HG03354 (cell line): ENCODE measurements at regions not wholly inside any gene's neighbourhood (a gene's known extent, or its start where the extent isn't known, plus 50 kb on each side); places are given as distances from the start of the nearest gene placed in this dataset.

Experiments
- ATAC-seq: cut with Tn5 transposase; IDR thresholded peaks from one replicate; pipeline ENCODE4 v1.9.1; 2021; ENCODE audit warnings: mild to moderate bottlenecking; ENCODE audit not compliant: unreplicated experiment, poor library complexity, severe bottlenecking

- ATAC-seq = no peak
These were observed 379.9 kb downstream of the C6orf118 start for GRCh38 chr6:164929408-164929977.

GRCh38 chr6:164928728-164929407, 380.5 kb downstream of the C6orf118 start:
- no peak for ATAC-seq

GRCh38 chr6:164928057-164928727, 381.2 kb downstream of the C6orf118 start:
- no peak for ATAC-seq

GRCh38 chr6:164927288-164928056, 381.9 kb downstream of the C6orf118 start:
- peak; percentile 93 for ATAC-seq

GRCh38 chr6:164926686-164927085, 382.7 kb downstream of the C6orf118 start:
- ATAC-seq = no peak

GRCh38 chr6:164925681-164926530, 383.5 kb downstream of the C6orf118 start:
- ATAC-seq = no peak

- ATAC-seq = no peak
These were observed 384.7 kb downstream of the C6orf118 start for GRCh38 chr6:164924674-164925073.

- ATAC-seq = no peak
These were observed 392.2 kb downstream of the C6orf118 start for GRCh38 chr6:164917211-164917610.

GRCh38 chr6:164916087-164916486, 393.3 kb downstream of the C6orf118 start:
- ATAC-seq = no peak

- ATAC-seq = no peak
These were observed 397.4 kb downstream of the C6orf118 start for GRCh38 chr6:164911873-164912580.

GRCh38 chr6:164911151-164911550, 398.3 kb downstream of the C6orf118 start:
- no peak for ATAC-seq

- no peak for ATAC-seq
These were observed 402.6 kb downstream of the C6orf118 start for GRCh38 chr6:164906766-164907165.

GRCh38 chr6:164905311-164905710, 404.1 kb downstream of the C6orf118 start:
- no peak for ATAC-seq

- ATAC-seq = no peak
These were observed 411.0 kb downstream of the C6orf118 start for GRCh38 chr6:164898412-164898811.

GRCh38 chr6:164897523-164898235, 411.7 kb downstream of the C6orf118 start:
- ATAC-seq = no peak

GRCh38 chr6:164889980-164890379, 419.4 kb downstream of the C6orf118 start:
- ATAC-seq = no peak

- ATAC-seq = no peak
These were observed 421.7 kb downstream of the C6orf118 start for GRCh38 chr6:164887660-164888059.

- no peak for ATAC-seq
These were observed 427.2 kb downstream of the C6orf118 start for GRCh38 chr6:164882236-164882635.
